HepG2 (cell line): ENCODE measurements at regions not wholly inside any gene's neighbourhood (a gene's known extent, or its start where the extent isn't known, plus 50 kb on each side); places are given as distances from the start of the nearest gene placed in this dataset.
A peak's percentile ranks its signal among the peaks of the same experiment; 100 is the strongest.

ENCODE experiments used
- ATF1 ChIP-seq: IDR thresholded peaks from 2 replicates; pipeline ENCODE4 v1.6.1; 2016; ENCODE audit warnings: mild to moderate bottlenecking, control low read depth
- FOXP1 ChIP-seq, 2 experiments: fragments of 450-650 bp in 1 of 2; IDR thresholded peaks; 2 replicates each; pipeline ENCODE4 v1.6.1; 2017 to 2018; ENCODE audit warnings: antibody characterized with exemption in 1 of 2
- HNF4A ChIP-seq: sonication (generic); formaldehyde crosslinking; IDR thresholded peaks from 2 replicates; pipeline ENCODE4 v1.4.0; 2020; ENCODE audit warnings: missing genetic modification reagents
- NFYB ChIP-seq: sonication (generic); formaldehyde crosslinking; IDR thresholded peaks from 2 replicates; pipeline ENCODE4 v1.4.0; 2020; ENCODE audit warnings: missing genetic modification reagents
- PAX8 ChIP-seq: sonication (generic); formaldehyde crosslinking; IDR thresholded peaks from 2 replicates; pipeline ENCODE4 v1.8.0; 2022; ENCODE audit warnings: mild to moderate bottlenecking, missing genetic modification reagents, borderline replicate concordance
- POLR2AphosphoS5 ChIP-seq: IDR thresholded peaks from 2 replicates; pipeline ENCODE4 v1.6.1; 2012; ENCODE audit warnings: low read depth, low read length
- RAD51 ChIP-seq: fragments of 450-650 bp; IDR thresholded peaks from 2 replicates; pipeline ENCODE4 v1.6.1; 2016; ENCODE audit warnings: borderline replicate concordance
- ZBTB1 ChIP-seq: sonication (generic); formaldehyde crosslinking; IDR thresholded peaks from 2 replicates; pipeline ENCODE4 v1.4.0; 2020; ENCODE audit warnings: missing genetic modification reagents, borderline replicate concordance
- ZFY ChIP-seq: sonication (generic); formaldehyde crosslinking; IDR thresholded peaks from 2 replicates; pipeline ENCODE4 v1.4.0; 2020; ENCODE audit warnings: missing genetic modification reagents
- ZNF230 ChIP-seq: sonication (generic); formaldehyde crosslinking; IDR thresholded peaks from 2 replicates; pipeline ENCODE4 v1.4.0; 2020; ENCODE audit warnings: mild to moderate bottlenecking, missing genetic modification reagents
- ZNF430 ChIP-seq: sonication (generic); formaldehyde crosslinking; IDR thresholded peaks from 2 replicates; pipeline ENCODE4 v1.9.0; 2021; ENCODE audit warnings: mild to moderate bottlenecking, missing genetic modification reagents
- ZNF432 ChIP-seq: sonication (generic); formaldehyde crosslinking; IDR thresholded peaks from 2 replicates; pipeline ENCODE4 v1.5.0; 2020; ENCODE audit warnings: missing genetic modification reagents, mild to moderate bottlenecking, borderline replicate concordance
- ZNF746 ChIP-seq: sonication (generic); formaldehyde crosslinking; IDR thresholded peaks from 2 replicates; pipeline ENCODE4 v1.8.0; 2022; ENCODE audit warnings: mild to moderate bottlenecking, missing genetic modification reagents
- TF ChIP-seq, protein P1 (sequence below): sonication (generic); formaldehyde crosslinking; IDR thresholded peaks from 2 replicates; pipeline ENCODE4 v1.4.0; 2020; ENCODE audit warnings: mild to moderate bottlenecking, low read depth, missing genetic modification reagents
- TF ChIP-seq, protein P2 (sequence below): sonication (generic); formaldehyde crosslinking; IDR thresholded peaks from 2 replicates; pipeline ENCODE4 v1.4.0; 2020; ENCODE audit warnings: missing genetic modification reagents
- TF ChIP-seq, protein P3 (sequence below): sonication (generic); formaldehyde crosslinking; IDR thresholded peaks from 2 replicates; pipeline ENCODE4 v1.5.0; 2020; ENCODE audit warnings: mild to moderate bottlenecking, missing genetic modification reagents, moderate library complexity
- TF ChIP-seq, protein P4 (sequence below): sonication (generic); formaldehyde crosslinking; IDR thresholded peaks from 2 replicates; pipeline ENCODE4 v1.4.0; 2020; ENCODE audit warnings: missing genetic modification reagents, borderline replicate concordance
- TF ChIP-seq, protein P5 (sequence below): sonication (generic); formaldehyde crosslinking; IDR thresholded peaks from 2 replicates; pipeline ENCODE4 v1.8.0; 2022; ENCODE audit warnings: mild to moderate bottlenecking, missing genetic modification reagents, moderate library complexity

DNA sequence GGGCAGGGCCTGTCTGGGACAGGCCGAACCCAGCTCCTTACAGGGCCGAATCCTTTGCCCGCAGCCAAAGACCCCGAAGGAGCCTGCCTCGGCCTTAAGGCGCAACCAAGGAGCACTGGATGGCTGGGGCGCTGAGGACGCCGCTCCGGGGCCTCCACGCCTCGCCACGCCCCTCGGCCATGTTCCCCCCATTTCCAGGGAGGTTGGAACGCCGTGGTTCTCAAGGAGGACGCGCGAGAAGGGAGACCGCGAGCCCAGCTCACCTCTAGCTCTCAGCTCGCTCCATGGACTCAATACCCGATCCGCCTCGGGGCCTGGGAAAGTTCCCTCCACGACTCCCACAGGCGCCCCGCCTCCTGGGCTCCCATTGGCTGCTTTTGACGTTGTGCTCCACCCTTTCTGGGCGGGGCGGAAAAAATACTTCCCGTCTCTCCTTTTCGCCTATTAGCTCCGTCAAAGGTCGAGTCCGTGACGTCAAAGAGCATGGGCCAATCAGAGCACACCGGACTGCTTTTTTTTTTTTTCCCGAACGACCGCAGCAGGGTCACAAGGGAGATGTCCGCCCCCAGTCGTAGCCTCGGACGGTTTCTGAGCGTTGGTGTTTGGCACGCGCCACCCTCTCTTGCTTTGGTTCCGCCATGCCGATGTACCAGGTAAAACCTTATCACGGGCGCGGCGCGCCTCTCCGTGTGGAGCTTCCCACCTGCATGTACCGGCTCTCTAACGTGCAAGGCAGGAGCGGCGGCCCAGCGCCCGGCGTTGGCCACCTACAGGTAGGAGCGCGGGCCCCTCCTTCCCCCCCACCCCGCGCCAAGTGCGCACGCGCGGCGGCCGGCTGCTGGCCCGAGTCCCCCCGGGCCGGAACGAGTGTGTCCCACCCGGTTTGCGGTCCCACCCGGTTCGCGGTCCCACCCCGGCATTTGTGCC, 305.7 kb downstream of the TYW1 start (continued):
- TF ChIP-seq, protein P1, sequence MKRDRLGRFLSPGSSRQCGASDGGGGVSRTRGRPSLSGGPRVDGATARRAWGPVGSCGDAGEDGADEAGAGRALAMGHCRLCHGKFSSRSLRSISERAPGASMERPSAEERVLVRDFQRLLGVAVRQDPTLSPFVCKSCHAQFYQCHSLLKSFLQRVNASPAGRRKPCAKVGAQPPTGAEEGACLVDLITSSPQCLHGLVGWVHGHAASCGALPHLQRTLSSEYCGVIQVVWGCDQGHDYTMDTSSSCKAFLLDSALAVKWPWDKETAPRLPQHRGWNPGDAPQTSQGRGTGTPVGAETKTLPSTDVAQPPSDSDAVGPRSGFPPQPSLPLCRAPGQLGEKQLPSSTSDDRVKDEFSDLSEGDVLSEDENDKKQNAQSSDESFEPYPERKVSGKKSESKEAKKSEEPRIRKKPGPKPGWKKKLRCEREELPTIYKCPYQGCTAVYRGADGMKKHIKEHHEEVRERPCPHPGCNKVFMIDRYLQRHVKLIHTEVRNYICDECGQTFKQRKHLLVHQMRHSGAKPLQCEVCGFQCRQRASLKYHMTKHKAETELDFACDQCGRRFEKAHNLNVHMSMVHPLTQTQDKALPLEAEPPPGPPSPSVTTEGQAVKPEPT = 0 out of 2 replicates have a peak, but pooled peaks have one; percentile 66
- no peak for TF ChIP-seq ZBTB1
- peak; percentile 98 for TF ChIP-seq NFYB (CRISPR knock-in tag)
- TF ChIP-seq, protein P2, sequence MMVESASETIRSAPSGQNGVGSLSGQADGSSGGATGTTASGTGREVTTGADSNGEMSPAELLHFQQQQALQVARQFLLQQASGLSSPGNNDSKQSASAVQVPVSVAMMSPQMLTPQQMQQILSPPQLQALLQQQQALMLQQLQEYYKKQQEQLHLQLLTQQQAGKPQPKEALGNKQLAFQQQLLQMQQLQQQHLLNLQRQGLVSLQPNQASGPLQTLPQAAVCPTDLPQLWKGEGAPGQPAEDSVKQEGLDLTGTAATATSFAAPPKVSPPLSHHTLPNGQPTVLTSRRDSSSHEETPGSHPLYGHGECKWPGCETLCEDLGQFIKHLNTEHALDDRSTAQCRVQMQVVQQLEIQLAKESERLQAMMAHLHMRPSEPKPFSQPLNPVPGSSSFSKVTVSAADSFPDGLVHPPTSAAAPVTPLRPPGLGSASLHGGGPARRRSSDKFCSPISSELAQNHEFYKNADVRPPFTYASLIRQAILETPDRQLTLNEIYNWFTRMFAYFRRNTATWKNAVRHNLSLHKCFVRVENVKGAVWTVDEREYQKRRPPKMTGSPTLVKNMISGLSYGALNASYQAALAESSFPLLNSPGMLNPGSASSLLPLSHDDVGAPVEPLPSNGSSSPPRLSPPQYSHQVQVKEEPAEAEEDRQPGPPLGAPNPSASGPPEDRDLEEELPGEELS (CRISPR knock-in tag) = peak; percentile 19; the same call in 1 of the 2 replicates
- peak; percentile 95 for TF ChIP-seq ATF1 (CRISPR knock-in tag)
- TF ChIP-seq HNF4A (CRISPR knock-in tag) = peak; percentile 13; the same call in 1 of the 2 replicates
- TF ChIP-seq, protein P3, sequence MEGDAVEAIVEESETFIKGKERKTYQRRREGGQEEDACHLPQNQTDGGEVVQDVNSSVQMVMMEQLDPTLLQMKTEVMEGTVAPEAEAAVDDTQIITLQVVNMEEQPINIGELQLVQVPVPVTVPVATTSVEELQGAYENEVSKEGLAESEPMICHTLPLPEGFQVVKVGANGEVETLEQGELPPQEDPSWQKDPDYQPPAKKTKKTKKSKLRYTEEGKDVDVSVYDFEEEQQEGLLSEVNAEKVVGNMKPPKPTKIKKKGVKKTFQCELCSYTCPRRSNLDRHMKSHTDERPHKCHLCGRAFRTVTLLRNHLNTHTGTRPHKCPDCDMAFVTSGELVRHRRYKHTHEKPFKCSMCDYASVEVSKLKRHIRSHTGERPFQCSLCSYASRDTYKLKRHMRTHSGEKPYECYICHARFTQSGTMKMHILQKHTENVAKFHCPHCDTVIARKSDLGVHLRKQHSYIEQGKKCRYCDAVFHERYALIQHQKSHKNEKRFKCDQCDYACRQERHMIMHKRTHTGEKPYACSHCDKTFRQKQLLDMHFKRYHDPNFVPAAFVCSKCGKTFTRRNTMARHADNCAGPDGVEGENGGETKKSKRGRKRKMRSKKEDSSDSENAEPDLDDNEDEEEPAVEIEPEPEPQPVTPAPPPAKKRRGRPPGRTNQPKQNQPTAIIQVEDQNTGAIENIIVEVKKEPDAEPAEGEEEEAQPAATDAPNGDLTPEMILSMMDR (CRISPR knock-in tag) = peak; percentile 52
- TF ChIP-seq ZFY = peak; percentile 97
- TF ChIP-seq RAD51 = no peak
- TF ChIP-seq, protein P4, sequence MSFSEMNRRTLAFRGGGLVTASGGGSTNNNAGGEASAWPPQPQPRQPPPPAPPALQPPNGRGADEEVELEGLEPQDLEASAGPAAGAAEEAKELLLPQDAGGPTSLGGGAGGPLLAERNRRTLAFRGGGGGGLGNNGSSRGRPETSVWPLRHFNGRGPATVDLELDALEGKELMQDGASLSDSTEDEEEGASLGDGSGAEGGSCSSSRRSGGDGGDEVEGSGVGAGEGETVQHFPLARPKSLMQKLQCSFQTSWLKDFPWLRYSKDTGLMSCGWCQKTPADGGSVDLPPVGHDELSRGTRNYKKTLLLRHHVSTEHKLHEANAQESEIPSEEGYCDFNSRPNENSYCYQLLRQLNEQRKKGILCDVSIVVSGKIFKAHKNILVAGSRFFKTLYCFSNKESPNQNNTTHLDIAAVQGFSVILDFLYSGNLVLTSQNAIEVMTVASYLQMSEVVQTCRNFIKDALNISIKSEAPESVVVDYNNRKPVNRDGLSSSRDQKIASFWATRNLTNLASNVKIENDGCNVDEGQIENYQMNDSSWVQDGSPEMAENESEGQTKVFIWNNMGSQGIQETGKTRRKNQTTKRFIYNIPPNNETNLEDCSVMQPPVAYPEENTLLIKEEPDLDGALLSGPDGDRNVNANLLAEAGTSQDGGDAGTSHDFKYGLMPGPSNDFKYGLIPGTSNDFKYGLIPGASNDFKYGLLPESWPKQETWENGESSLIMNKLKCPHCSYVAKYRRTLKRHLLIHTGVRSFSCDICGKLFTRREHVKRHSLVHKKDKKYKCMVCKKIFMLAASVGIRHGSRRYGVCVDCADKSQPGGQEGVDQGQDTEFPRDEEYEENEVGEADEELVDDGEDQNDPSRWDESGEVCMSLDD (CRISPR knock-in tag) = no peak
- no peak for TF ChIP-seq ZNF746 (CRISPR knock-in tag)
- TF ChIP-seq ZNF230 (CRISPR knock-in tag) = peak; percentile 77
- TF ChIP-seq FOXP1 (IDR thresholded peaks at IDR 0.05) = no peak
- no peak for TF ChIP-seq FOXP1 (CRISPR knock-in tag; IDR thresholded peaks at IDR 0.05)
- TF ChIP-seq, protein P5, sequence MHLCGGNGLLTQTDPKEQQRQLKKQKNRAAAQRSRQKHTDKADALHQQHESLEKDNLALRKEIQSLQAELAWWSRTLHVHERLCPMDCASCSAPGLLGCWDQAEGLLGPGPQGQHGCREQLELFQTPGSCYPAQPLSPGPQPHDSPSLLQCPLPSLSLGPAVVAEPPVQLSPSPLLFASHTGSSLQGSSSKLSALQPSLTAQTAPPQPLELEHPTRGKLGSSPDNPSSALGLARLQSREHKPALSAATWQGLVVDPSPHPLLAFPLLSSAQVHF (CRISPR knock-in tag) = no peak
- TF ChIP-seq ZNF432 (CRISPR knock-in tag) = no peak
- 0 out of 2 replicates have a peak, but pooled peaks have one; percentile 35 for TF ChIP-seq PAX8 (CRISPR knock-in tag)
- TF ChIP-seq ZNF430 (CRISPR knock-in tag) = peak; percentile 61; the same call in 1 of the 2 replicates
- TF ChIP-seq POLR2AphosphoS5 = peak; percentile 84
